ENCODE measurements at regions not wholly inside any gene's neighbourhood (a gene's known extent, or its start where the extent isn't known, plus 50 kb on each side); places are given as distances from the start of the nearest gene placed in this dataset.

GRCh38 chr4:30330894-30331652 is 389.1 kb upstream of the PCDH7 start:
- no peak for DNase-seq (ENCODE audit: low spot score)
- TF ChIP-seq CTCF (IDR thresholded peaks at IDR 0.05; ENCODE audit: extremely low read depth, missing control alignments): no peak

GRCh38 chr4:30341731-30342130 is 378.4 kb upstream of the PCDH7 start:
- no peak for TF ChIP-seq CTCF (IDR thresholded peaks at IDR 0.05; ENCODE audit: extremely low read depth, missing control alignments)
- DNase-seq (ENCODE audit: low spot score): no peak

- TF ChIP-seq CTCF (IDR thresholded peaks at IDR 0.05; ENCODE audit: extremely low read depth, missing control alignments): no peak
- no peak for DNase-seq (ENCODE audit: low spot score)
Measured at GRCh38 chr4:30350288-30350687, 369.9 kb upstream of the PCDH7 start.

GRCh38 chr4:30354605-30355004 is 365.6 kb upstream of the PCDH7 start:
- no peak for TF ChIP-seq CTCF (IDR thresholded peaks at IDR 0.05; ENCODE audit: extremely low read depth, missing control alignments)
- no peak for DNase-seq (ENCODE audit: low spot score)

GRCh38 chr4:30362436-30362835 is 357.7 kb upstream of the PCDH7 start:
- no peak for TF ChIP-seq CTCF (IDR thresholded peaks at IDR 0.05; ENCODE audit: extremely low read depth, missing control alignments)
- DNase-seq (ENCODE audit: low spot score): no peak

GRCh38 chr4:30370105-30370504 is 350.1 kb upstream of the PCDH7 start:
- no peak for DNase-seq (ENCODE audit: low spot score)
- no peak for TF ChIP-seq CTCF (IDR thresholded peaks at IDR 0.05; ENCODE audit: extremely low read depth, missing control alignments)

- TF ChIP-seq CTCF (IDR thresholded peaks at IDR 0.05; ENCODE audit: extremely low read depth, missing control alignments): peak; percentile 32
- peak; percentile 19 for DNase-seq (ENCODE audit: low spot score)
Measured at GRCh38 chr4:30380404-30380998, 339.7 kb upstream of the PCDH7 start.

Data from GM20000 (cell line).